WTC11 (cell line): ENCODE measurements at regions not wholly inside any gene's neighbourhood (a gene's known extent, or its start where the extent isn't known, plus 50 kb on each side); places are given as distances from the start of the nearest gene placed in this dataset.

Source experiments
- ATAC-seq: fragments of 200-7000 bp; cut with Tn5 transposase; 2 replicates; pipeline ENCODE4 v1.10.0; 2021; ENCODE audit warnings: mild to moderate bottlenecking, moderate library complexity
- CTCF ChIA-PET: fragments of 300-600 bp; sonication (Branson Sonifier 250); formaldehyde crosslinking; loops from one replicate; lab custom pipeline; 2021; ENCODE audit warnings: antibody characterized with exemption; lab: Charles Lee
- POLR2A ChIA-PET: fragments of 350-600 bp; sonication (Branson Sonifier 250); formaldehyde crosslinking; loops from one replicate; lab custom pipeline; 2021; ENCODE audit warnings: antibody characterized with exemption; lab: Charles Lee
- DNase-seq: peaks from one replicate; pipeline ENCODE4 v3.0.0; 2021; ENCODE audit warnings: low spot score
- H3K27ac Mint-ChIP-seq: 2 replicates; pipeline ENCODE4 v1.8.0; 2021; ENCODE audit warnings: mixed read lengths
- H3K27me3 Mint-ChIP-seq: 2 replicates; pipeline ENCODE4 v1.8.0; 2021; ENCODE audit warnings: low read depth, mild to moderate bottlenecking, moderate library complexity, mixed read lengths
- H3K36me3 Mint-ChIP-seq: 2 replicates; pipeline ENCODE4 v1.8.0; 2021; ENCODE audit warnings: mixed read lengths
- H3K4me1 Mint-ChIP-seq: 2 replicates; pipeline ENCODE4 v1.8.0; 2022; ENCODE audit warnings: mixed read lengths
- H3K4me3 Mint-ChIP-seq: 2 replicates; pipeline ENCODE4 v1.8.0; 2021; ENCODE audit warnings: mild to moderate bottlenecking, moderate library complexity, mixed read lengths
- H3K9me3 Mint-ChIP-seq: 2 replicates; pipeline ENCODE4 v1.8.0; 2021; ENCODE audit warnings: mixed read lengths
- ELF4 ChIP-seq: sonication (generic); formaldehyde crosslinking; IDR thresholded peaks from 2 replicates; pipeline ENCODE4 v1.8.1; 2022; ENCODE audit warnings: low read depth, mild to moderate bottlenecking, moderate library complexity, missing genetic modification reagents
- ESRRA ChIP-seq: sonication (generic); formaldehyde crosslinking; IDR thresholded peaks from 2 replicates; pipeline ENCODE4 v1.8.1; 2022; ENCODE audit warnings: mild to moderate bottlenecking, missing genetic modification reagents, borderline replicate concordance
- FOXK1 ChIP-seq: sonication (generic); formaldehyde crosslinking; IDR thresholded peaks from 2 replicates; pipeline ENCODE4 v1.8.0; 2022; ENCODE audit warnings: mild to moderate bottlenecking, moderate library complexity, missing genetic modification reagents
- FOXP1 ChIP-seq: sonication (generic); formaldehyde crosslinking; IDR thresholded peaks from 2 replicates; pipeline ENCODE4 v1.8.0; 2022; ENCODE audit warnings: missing genetic modification reagents, mild to moderate bottlenecking, moderate library complexity, borderline replicate concordance
- GRHL2 ChIP-seq: fragments of 250-450 bp; sonication (Bioruptor Pico); IDR thresholded peaks from 2 replicates; pipeline ENCODE4 v1.8.0; 2022; ENCODE audit warnings: mild to moderate bottlenecking, moderate library complexity; ENCODE audit not compliant: insufficient replicate concordance, severe bottlenecking
- NFYB ChIP-seq: sonication (generic); formaldehyde crosslinking; conservative IDR thresholded peaks from 2 replicates; pipeline ENCODE4 v1.8.0; 2022; ENCODE audit warnings: low read depth, missing genetic modification reagents
- SMAD4 ChIP-seq: sonication (generic); formaldehyde crosslinking; IDR thresholded peaks from 2 replicates; pipeline ENCODE4 v1.8.0; 2022; ENCODE audit warnings: mild to moderate bottlenecking, missing genetic modification reagents
- SOX15 ChIP-seq: fragments of 250-450 bp; sonication (Bioruptor Pico); IDR thresholded peaks from 2 replicates; pipeline ENCODE4 v1.9.0; 2021; ENCODE audit warnings: mild to moderate bottlenecking
- TCF7 ChIP-seq: sonication (generic); formaldehyde crosslinking; IDR thresholded peaks from 2 replicates; pipeline ENCODE4 v1.8.0; 2022; ENCODE audit warnings: mild to moderate bottlenecking, low read depth, missing genetic modification reagents, moderate library complexity
- ZNF219 ChIP-seq: sonication (generic); formaldehyde crosslinking; IDR thresholded peaks from 2 replicates; pipeline ENCODE4 v1.8.0; 2023; ENCODE audit warnings: missing genetic modification reagents, mild to moderate bottlenecking, borderline replicate concordance
- ZNF396 ChIP-seq: fragments of 250-450 bp; sonication (Bioruptor Pico); IDR thresholded peaks from 2 replicates; pipeline ENCODE4 v1.8.0; 2021; ENCODE audit warnings: mild to moderate bottlenecking, moderate library complexity, borderline replicate concordance
- ZNF416 ChIP-seq: fragments of 250-450 bp; sonication (Bioruptor Pico); IDR thresholded peaks from 2 replicates; pipeline ENCODE4 v1.9.0; 2021; ENCODE audit warnings: mild to moderate bottlenecking, inconsistent platforms
- TF ChIP-seq, protein P1 (sequence below): sonication (generic); formaldehyde crosslinking; conservative IDR thresholded peaks from 2 replicates; pipeline ENCODE4 v1.8.1; 2023; ENCODE audit warnings: mild to moderate bottlenecking, low read depth, missing genetic modification reagents, moderate library complexity
- TF ChIP-seq, protein P2 (sequence below): sonication (generic); formaldehyde crosslinking; IDR thresholded peaks from 2 replicates; pipeline ENCODE4 v1.8.1; 2023; ENCODE audit warnings: mild to moderate bottlenecking, moderate library complexity, missing genetic modification reagents
- TF ChIP-seq, protein P3 (sequence below): sonication (generic); formaldehyde crosslinking; IDR thresholded peaks from 2 replicates; pipeline ENCODE4 v1.8.0; 2022; ENCODE audit warnings: mild to moderate bottlenecking, missing genetic modification reagents
- TF ChIP-seq, protein P4 (sequence below): sonication (generic); formaldehyde crosslinking; IDR thresholded peaks from 2 replicates; pipeline ENCODE4 v1.8.0; 2023; ENCODE audit warnings: mild to moderate bottlenecking, missing genetic modification reagents
- TF ChIP-seq, protein P5 (sequence below): sonication (generic); formaldehyde crosslinking; IDR thresholded peaks from 2 replicates; pipeline ENCODE4 v1.8.1; 2023; ENCODE audit warnings: mild to moderate bottlenecking, missing genetic modification reagents, moderate library complexity
- TF ChIP-seq, protein P6 (sequence below): sonication (generic); formaldehyde crosslinking; IDR thresholded peaks from 2 replicates; pipeline ENCODE4 v1.8.1; 2022; ENCODE audit warnings: mild to moderate bottlenecking, missing genetic modification reagents, moderate library complexity, borderline replicate concordance
- TF ChIP-seq, protein P7 (sequence below): fragments of 250-450 bp; sonication (Bioruptor Pico); IDR thresholded peaks from 2 replicates; pipeline ENCODE4 v1.9.0; 2021; ENCODE audit warnings: mild to moderate bottlenecking
- TF ChIP-seq, protein P8 (sequence below): sonication (generic); formaldehyde crosslinking; IDR thresholded peaks from 2 replicates; pipeline ENCODE4 v1.8.1; 2022; ENCODE audit warnings: low read depth, missing genetic modification reagents, borderline replicate concordance
- TF ChIP-seq, protein P9 (sequence below): sonication (generic); formaldehyde crosslinking; IDR thresholded peaks from 2 replicates; pipeline ENCODE4 v1.8.0; 2022; ENCODE audit warnings: mild to moderate bottlenecking, missing genetic modification reagents

DNA sequence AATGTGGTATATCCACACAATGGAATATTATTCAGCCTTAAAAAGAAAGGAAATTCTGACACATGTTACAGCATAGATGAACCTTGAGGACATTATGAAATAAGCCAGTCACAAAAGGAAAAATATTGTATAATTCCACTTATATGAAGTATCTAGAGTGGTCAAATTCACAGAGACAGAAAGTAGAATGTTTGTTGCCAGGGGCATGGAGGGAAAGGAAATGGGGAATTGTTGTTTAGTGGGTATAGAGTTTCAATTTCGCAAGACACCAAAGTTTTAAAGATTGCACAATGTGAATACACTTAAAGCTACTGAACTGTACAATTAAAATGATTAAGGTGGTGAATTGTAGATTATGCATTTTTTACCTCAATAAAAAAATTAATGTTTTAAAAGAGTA is 92.9 kb downstream of the TXNL1 start:
- H3K4me3 Mint-ChIP-seq: no peak overlapping the region
- TF ChIP-seq, protein P1, sequence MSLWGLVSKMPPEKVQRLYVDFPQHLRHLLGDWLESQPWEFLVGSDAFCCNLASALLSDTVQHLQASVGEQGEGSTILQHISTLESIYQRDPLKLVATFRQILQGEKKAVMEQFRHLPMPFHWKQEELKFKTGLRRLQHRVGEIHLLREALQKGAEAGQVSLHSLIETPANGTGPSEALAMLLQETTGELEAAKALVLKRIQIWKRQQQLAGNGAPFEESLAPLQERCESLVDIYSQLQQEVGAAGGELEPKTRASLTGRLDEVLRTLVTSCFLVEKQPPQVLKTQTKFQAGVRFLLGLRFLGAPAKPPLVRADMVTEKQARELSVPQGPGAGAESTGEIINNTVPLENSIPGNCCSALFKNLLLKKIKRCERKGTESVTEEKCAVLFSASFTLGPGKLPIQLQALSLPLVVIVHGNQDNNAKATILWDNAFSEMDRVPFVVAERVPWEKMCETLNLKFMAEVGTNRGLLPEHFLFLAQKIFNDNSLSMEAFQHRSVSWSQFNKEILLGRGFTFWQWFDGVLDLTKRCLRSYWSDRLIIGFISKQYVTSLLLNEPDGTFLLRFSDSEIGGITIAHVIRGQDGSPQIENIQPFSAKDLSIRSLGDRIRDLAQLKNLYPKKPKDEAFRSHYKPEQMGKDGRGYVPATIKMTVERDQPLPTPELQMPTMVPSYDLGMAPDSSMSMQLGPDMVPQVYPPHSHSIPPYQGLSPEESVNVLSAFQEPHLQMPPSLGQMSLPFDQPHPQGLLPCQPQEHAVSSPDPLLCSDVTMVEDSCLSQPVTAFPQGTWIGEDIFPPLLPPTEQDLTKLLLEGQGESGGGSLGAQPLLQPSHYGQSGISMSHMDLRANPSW: no peak
- no peak for TF ChIP-seq ESRRA (CRISPR knock-in tag)
- no peak for TF ChIP-seq ZNF416
- no peak for TF ChIP-seq NFYB (CRISPR knock-in tag)
- no peak for TF ChIP-seq SMAD4 (CRISPR knock-in tag)
- no peak for TF ChIP-seq ZNF396 (CRISPR knock-in tag)
- TF ChIP-seq FOXK1 (CRISPR knock-in tag): no peak
- TF ChIP-seq ELF4: no peak
- TF ChIP-seq, protein P2, sequence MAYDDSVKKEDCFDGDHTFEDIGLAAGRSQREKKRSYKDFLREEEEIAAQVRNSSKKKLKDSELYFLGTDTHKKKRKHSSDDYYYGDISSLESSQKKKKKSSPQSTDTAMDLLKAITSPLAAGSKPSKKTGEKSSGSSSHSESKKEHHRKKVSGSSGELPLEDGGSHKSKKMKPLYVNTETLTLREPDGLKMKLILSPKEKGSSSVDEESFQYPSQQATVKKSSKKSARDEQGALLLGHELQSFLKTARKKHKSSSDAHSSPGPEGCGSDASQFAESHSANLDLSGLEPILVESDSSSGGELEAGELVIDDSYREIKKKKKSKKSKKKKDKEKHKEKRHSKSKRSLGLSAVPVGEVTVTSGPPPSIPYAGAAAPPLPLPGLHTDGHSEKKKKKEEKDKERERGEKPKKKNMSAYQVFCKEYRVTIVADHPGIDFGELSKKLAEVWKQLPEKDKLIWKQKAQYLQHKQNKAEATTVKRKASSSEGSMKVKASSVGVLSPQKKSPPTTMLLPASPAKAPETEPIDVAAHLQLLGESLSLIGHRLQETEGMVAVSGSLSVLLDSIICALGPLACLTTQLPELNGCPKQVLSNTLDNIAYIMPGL (CRISPR knock-in tag): no peak
- TF ChIP-seq, protein P3, sequence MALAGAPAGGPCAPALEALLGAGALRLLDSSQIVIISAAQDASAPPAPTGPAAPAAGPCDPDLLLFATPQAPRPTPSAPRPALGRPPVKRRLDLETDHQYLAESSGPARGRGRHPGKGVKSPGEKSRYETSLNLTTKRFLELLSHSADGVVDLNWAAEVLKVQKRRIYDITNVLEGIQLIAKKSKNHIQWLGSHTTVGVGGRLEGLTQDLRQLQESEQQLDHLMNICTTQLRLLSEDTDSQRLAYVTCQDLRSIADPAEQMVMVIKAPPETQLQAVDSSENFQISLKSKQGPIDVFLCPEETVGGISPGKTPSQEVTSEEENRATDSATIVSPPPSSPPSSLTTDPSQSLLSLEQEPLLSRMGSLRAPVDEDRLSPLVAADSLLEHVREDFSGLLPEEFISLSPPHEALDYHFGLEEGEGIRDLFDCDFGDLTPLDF (CRISPR knock-in tag): no peak
- TF ChIP-seq, protein P4, sequence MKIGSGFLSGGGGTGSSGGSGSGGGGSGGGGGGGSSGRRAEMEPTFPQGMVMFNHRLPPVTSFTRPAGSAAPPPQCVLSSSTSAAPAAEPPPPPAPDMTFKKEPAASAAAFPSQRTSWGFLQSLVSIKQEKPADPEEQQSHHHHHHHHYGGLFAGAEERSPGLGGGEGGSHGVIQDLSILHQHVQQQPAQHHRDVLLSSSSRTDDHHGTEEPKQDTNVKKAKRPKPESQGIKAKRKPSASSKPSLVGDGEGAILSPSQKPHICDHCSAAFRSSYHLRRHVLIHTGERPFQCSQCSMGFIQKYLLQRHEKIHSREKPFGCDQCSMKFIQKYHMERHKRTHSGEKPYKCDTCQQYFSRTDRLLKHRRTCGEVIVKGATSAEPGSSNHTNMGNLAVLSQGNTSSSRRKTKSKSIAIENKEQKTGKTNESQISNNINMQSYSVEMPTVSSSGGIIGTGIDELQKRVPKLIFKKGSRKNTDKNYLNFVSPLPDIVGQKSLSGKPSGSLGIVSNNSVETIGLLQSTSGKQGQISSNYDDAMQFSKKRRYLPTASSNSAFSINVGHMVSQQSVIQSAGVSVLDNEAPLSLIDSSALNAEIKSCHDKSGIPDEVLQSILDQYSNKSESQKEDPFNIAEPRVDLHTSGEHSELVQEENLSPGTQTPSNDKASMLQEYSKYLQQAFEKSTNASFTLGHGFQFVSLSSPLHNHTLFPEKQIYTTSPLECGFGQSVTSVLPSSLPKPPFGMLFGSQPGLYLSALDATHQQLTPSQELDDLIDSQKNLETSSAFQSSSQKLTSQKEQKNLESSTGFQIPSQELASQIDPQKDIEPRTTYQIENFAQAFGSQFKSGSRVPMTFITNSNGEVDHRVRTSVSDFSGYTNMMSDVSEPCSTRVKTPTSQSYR (CRISPR knock-in tag): no peak
- no peak for TF ChIP-seq TCF7
- TF ChIP-seq, protein P5, sequence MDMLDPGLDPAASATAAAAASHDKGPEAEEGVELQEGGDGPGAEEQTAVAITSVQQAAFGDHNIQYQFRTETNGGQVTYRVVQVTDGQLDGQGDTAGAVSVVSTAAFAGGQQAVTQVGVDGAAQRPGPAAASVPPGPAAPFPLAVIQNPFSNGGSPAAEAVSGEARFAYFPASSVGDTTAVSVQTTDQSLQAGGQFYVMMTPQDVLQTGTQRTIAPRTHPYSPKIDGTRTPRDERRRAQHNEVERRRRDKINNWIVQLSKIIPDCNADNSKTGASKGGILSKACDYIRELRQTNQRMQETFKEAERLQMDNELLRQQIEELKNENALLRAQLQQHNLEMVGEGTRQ (CRISPR knock-in tag): no peak
- TF ChIP-seq ZNF219 (CRISPR knock-in tag): no peak
- CTCF ChIA-PET: no interaction called here
- peaks cover 11% of the 10 kb centered on the region; the same call in 1 of the 2 replicates for H3K4me1 Mint-ChIP-seq
- ATAC-seq (no peak), DNase-seq (no peak)
- H3K27ac Mint-ChIP-seq: no peak overlapping the region
- POLR2A ChIA-PET: no interaction called here
- no peaks in the 10 kb centered on the region for H3K27me3 Mint-ChIP-seq
- peaks cover 8% of the 10 kb centered on the region for H3K9me3 Mint-ChIP-seq
- no peaks in the 10 kb centered on the region for H3K36me3 Mint-ChIP-seq

DNA sequence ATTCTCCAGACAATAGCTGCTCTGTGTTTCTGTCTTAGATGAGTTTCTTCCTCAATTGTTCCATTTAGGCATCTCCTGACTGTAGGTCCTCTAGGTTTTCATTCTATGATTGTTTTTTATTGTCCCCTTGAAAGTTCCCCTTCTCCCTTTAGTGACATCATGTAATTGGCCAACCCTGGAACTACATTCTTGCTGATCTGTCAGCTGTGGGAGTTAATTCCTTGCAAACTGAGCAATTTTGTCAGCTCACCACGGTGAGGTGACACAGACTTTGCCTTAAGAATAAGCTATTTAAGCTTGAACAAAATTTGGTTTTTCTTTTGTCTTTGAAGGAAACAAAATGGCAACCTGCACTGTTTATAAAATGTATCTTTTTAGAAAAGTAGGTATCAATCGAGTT is 95.9 kb downstream of the TXNL1 start:
- no peak overlapping the region for H3K27ac Mint-ChIP-seq
- no peak for ATAC-seq
- no peaks in the 10 kb centered on the region for H3K27me3 Mint-ChIP-seq
- POLR2A ChIA-PET: interaction anchor here (0.5 kb wide), 1 partner anchor 1483 kb away, joined by 3 read pairs; no protein-coding TSS in a partner anchor
- no peak overlapping the region for H3K4me3 Mint-ChIP-seq
- H3K9me3 Mint-ChIP-seq: peaks cover 8% of the 10 kb centered on the region
- CTCF ChIA-PET: no interaction called here
- no peak for DNase-seq
- H3K36me3 Mint-ChIP-seq: no peaks in the 10 kb centered on the region
- peaks cover 11% of the 10 kb centered on the region; the same call in 1 of the 2 replicates for H3K4me1 Mint-ChIP-seq
- TF ChIP-seq SOX15 (CRISPR knock-in tag): no peak
- TF ChIP-seq GRHL2 (CRISPR knock-in tag): no peak
- TF ChIP-seq, protein P6, sequence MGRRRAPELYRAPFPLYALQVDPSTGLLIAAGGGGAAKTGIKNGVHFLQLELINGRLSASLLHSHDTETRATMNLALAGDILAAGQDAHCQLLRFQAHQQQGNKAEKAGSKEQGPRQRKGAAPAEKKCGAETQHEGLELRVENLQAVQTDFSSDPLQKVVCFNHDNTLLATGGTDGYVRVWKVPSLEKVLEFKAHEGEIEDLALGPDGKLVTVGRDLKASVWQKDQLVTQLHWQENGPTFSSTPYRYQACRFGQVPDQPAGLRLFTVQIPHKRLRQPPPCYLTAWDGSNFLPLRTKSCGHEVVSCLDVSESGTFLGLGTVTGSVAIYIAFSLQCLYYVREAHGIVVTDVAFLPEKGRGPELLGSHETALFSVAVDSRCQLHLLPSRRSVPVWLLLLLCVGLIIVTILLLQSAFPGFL (CRISPR knock-in tag): no peak
- TF ChIP-seq, protein P7, sequence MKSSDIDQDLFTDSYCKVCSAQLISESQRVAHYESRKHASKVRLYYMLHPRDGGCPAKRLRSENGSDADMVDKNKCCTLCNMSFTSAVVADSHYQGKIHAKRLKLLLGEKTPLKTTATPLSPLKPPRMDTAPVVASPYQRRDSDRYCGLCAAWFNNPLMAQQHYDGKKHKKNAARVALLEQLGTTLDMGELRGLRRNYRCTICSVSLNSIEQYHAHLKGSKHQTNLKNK (CRISPR knock-in tag): no peak
- TF ChIP-seq, protein P8, sequence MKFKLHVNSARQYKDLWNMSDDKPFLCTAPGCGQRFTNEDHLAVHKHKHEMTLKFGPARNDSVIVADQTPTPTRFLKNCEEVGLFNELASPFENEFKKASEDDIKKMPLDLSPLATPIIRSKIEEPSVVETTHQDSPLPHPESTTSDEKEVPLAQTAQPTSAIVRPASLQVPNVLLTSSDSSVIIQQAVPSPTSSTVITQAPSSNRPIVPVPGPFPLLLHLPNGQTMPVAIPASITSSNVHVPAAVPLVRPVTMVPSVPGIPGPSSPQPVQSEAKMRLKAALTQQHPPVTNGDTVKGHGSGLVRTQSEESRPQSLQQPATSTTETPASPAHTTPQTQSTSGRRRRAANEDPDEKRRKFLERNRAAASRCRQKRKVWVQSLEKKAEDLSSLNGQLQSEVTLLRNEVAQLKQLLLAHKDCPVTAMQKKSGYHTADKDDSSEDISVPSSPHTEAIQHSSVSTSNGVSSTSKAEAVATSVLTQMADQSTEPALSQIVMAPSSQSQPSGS (CRISPR knock-in tag): no peak
- TF ChIP-seq, protein P9, sequence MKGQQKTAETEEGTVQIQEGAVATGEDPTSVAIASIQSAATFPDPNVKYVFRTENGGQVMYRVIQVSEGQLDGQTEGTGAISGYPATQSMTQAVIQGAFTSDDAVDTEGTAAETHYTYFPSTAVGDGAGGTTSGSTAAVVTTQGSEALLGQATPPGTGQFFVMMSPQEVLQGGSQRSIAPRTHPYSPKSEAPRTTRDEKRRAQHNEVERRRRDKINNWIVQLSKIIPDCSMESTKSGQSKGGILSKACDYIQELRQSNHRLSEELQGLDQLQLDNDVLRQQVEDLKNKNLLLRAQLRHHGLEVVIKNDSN (CRISPR knock-in tag): no peak
- no peak for TF ChIP-seq FOXP1 (CRISPR knock-in tag)
